ENCODE measurements at regions not wholly inside any gene's neighbourhood (a gene's known extent, or its start where the extent isn't known, plus 50 kb on each side); places are given as distances from the start of the nearest gene placed in this dataset.
"Not testable (repeated sequence)": the region's sequence is repeated elsewhere in the genome, so short reads cannot be mapped to it uniquely, and the experiment has no call there.

GRCh38 chr2:207337234-207338219 is 171.8 kb upstream of the KLF7 start:
- DNase-seq, result peak; percentile 44

GRCh38 chr2:207338220-207338607 is 172.5 kb upstream of the KLF7 start:
- in situ Hi-C loops (cut with HindIII; ENCODE audit: low pct_ligation_motif_present, low pct_unique_long_range_greater_than_20kb, low sequenced_read_pairs), result no loop called here
- no peak for DNase-seq

More at GRCh38 chr2:207337234-207338219, 171.8 kb upstream of the KLF7 start:
- in situ Hi-C loops (cut with HindIII; ENCODE audit: low pct_ligation_motif_present, low pct_unique_long_range_greater_than_20kb, low sequenced_read_pairs), result no loop called here

- no peak for DNase-seq
- in situ Hi-C loops (cut with HindIII; ENCODE audit: low pct_ligation_motif_present, low pct_unique_long_range_greater_than_20kb, low sequenced_read_pairs), result no loop called here
Measured at GRCh38 chr2:207338610-207339009, 172.9 kb upstream of the KLF7 start.

GRCh38 chr2:207341112-207341750 is 175.5 kb upstream of the KLF7 start:
- DNase-seq, result no peak
- in situ Hi-C loops (cut with HindIII; ENCODE audit: low pct_ligation_motif_present, low pct_unique_long_range_greater_than_20kb, low sequenced_read_pairs), result no loop called here

- in situ Hi-C loops (cut with HindIII; ENCODE audit: low pct_ligation_motif_present, low pct_unique_long_range_greater_than_20kb, low sequenced_read_pairs), result no loop called here
- no peak for DNase-seq
Measured at GRCh38 chr2:207341804-207342203, 176.1 kb upstream of the KLF7 start.

- DNase-seq; in situ Hi-C loops (cut with HindIII; ENCODE audit: low pct_ligation_motif_present, low pct_unique_long_range_greater_than_20kb, low sequenced_read_pairs): not testable (repeated sequence)
Measured at GRCh38 chr2:207344596-207345394, 179.0 kb upstream of the KLF7 start.

- in situ Hi-C loops (cut with HindIII; ENCODE audit: low pct_ligation_motif_present, low pct_unique_long_range_greater_than_20kb, low sequenced_read_pairs), result no loop called here
- no peak for DNase-seq
Measured at GRCh38 chr2:207351171-207351570, 178.6 kb upstream of the CREB1 start.

GRCh38 chr2:207352978-207353671 is 176.6 kb upstream of the CREB1 start:
- no peak for DNase-seq

GRCh38 chr2:207353836-207354235 is 175.9 kb upstream of the CREB1 start:
- in situ Hi-C loops (cut with HindIII; ENCODE audit: low pct_ligation_motif_present, low pct_unique_long_range_greater_than_20kb, low sequenced_read_pairs), result no loop called here
- no peak for DNase-seq

More at GRCh38 chr2:207352978-207353671, 176.6 kb upstream of the CREB1 start:
- in situ Hi-C loops (cut with HindIII; ENCODE audit: low pct_ligation_motif_present, low pct_unique_long_range_greater_than_20kb, low sequenced_read_pairs), result no loop called here

GRCh38 chr2:207354462-207354861 is 175.3 kb upstream of the CREB1 start:
- in situ Hi-C loops (cut with HindIII; ENCODE audit: low pct_ligation_motif_present, low pct_unique_long_range_greater_than_20kb, low sequenced_read_pairs), result no loop called here
- no peak for DNase-seq

GRCh38 chr2:207356567-207356966 is 173.2 kb upstream of the CREB1 start:
- in situ Hi-C loops (cut with HindIII; ENCODE audit: low pct_ligation_motif_present, low pct_unique_long_range_greater_than_20kb, low sequenced_read_pairs), result no loop called here
- DNase-seq, result no peak

GRCh38 chr2:207357216-207357615 is 172.5 kb upstream of the CREB1 start:
- in situ Hi-C loops (cut with HindIII; ENCODE audit: low pct_ligation_motif_present, low pct_unique_long_range_greater_than_20kb, low sequenced_read_pairs), result no loop called here
- DNase-seq, result no peak

- DNase-seq, result no peak
- in situ Hi-C loops (cut with HindIII; ENCODE audit: low pct_ligation_motif_present, low pct_unique_long_range_greater_than_20kb, low sequenced_read_pairs), result no loop called here
Measured at GRCh38 chr2:207362716-207363115, 167.0 kb upstream of the CREB1 start.

GRCh38 chr2:207363761-207364290 is 165.9 kb upstream of the CREB1 start:
- in situ Hi-C loops (cut with HindIII; ENCODE audit: low pct_ligation_motif_present, low pct_unique_long_range_greater_than_20kb, low sequenced_read_pairs), result no loop called here

GRCh38 chr2:207370646-207371045 is 159.1 kb upstream of the CREB1 start:
- in situ Hi-C loops (cut with HindIII; ENCODE audit: low pct_ligation_motif_present, low pct_unique_long_range_greater_than_20kb, low sequenced_read_pairs), result no loop called here

More at GRCh38 chr2:207363761-207364290, 165.9 kb upstream of the CREB1 start:
- DNase-seq, result no peak

GRCh38 chr2:207371877-207372276 is 157.9 kb upstream of the CREB1 start:
- in situ Hi-C loops (cut with HindIII; ENCODE audit: low pct_ligation_motif_present, low pct_unique_long_range_greater_than_20kb, low sequenced_read_pairs), result no loop called here
- DNase-seq, result no peak

More at GRCh38 chr2:207370646-207371045, 159.1 kb upstream of the CREB1 start:
- no peak for DNase-seq

GRCh38 chr2:207372483-207372882 is 157.3 kb upstream of the CREB1 start:
- DNase-seq, result no peak
- in situ Hi-C loops (cut with HindIII; ENCODE audit: low pct_ligation_motif_present, low pct_unique_long_range_greater_than_20kb, low sequenced_read_pairs), result no loop called here

Measured in ACHN (cell line).